ENCODE measurements at regions not wholly inside any gene's neighbourhood (a gene's known extent, or its start where the extent isn't known, plus 50 kb on each side); places are given as distances from the start of the nearest gene placed in this dataset.

DNA sequence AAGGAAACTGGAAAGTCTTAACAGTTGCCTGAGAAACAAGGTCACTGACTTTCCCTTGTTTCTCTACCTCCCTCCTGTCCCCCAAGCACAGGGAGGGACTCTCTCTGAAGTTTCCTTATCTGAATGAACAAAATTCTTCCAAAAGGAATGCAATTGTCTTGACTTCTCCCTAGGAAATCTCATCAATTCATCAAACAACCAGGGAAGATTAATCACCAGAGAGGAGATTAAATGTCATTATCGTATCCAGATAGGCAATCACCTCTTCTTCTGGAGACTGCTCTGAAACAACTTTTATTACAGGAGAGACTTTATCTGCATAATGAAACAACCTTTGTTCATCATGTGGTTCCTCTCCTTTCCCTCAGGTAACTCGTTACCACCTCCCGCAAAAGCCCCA lies 431.4 kb downstream of the SLC16A7 start:
- no peak for TF ChIP-seq LEF1 (IDR thresholded peaks at IDR 0.05; ENCODE audit: borderline replicate concordance)
- TF ChIP-seq ELF4 (IDR thresholded peaks at IDR 0.05), result no peak
- no peak for TF ChIP-seq FOXK2 (IDR thresholded peaks at IDR 0.05)
- TF ChIP-seq HDGF (IDR thresholded peaks at IDR 0.05; ENCODE audit: borderline replicate concordance), result no peak
- no peak for TF ChIP-seq FOXA1 (IDR thresholded peaks at IDR 0.05)
- TF ChIP-seq NFRKB (IDR thresholded peaks at IDR 0.05), result no peak
- TF ChIP-seq CTBP1 (IDR thresholded peaks at IDR 0.05; ENCODE audit: borderline replicate concordance), result no peak
- TF ChIP-seq SP1 (IDR thresholded peaks at IDR 0.05), result no peak
- no peak for TF ChIP-seq SUZ12 (IDR thresholded peaks at IDR 0.05)
- no peak for TF ChIP-seq BHLHE40 (IDR thresholded peaks at IDR 0.05; ENCODE audit: borderline replicate concordance)

Measured in HEK293T (cell line).